Keratinocyte (primary cell): ENCODE measurements at regions not wholly inside any gene's neighbourhood (a gene's known extent, or its start where the extent isn't known, plus 50 kb on each side); places are given as distances from the start of the nearest gene placed in this dataset.

Experiments used
- DNase-seq: peaks from one replicate; pipeline ENCODE4 v3.0.0-alpha.2; 2011; ENCODE audit warnings: low read depth, missing footprints, low spot score
- FAIRE-seq: peaks from 2 replicates; lab custom pipeline; 2011; peaks lifted over from hg19 to GRCh38; lab: Jason Lieb, UNC
- H2AFZ ChIP-seq: 2 replicates; pipeline ENCODE4 v1.6.0; 2012; ENCODE audit warnings: low read length, control low read depth, inconsistent platforms; ENCODE audit not compliant: control insufficient read depth
- H3K27ac ChIP-seq: 2 replicates; pipeline ENCODE4 v1.5.1; 2011; ENCODE audit warnings: low read length; ENCODE audit not compliant: control insufficient read depth, insufficient read depth
- H3K27me3 ChIP-seq: 3 replicates; pipeline ENCODE4 v1.6.0; 2011; ENCODE audit warnings: low read length; ENCODE audit not compliant: control insufficient read depth, insufficient read depth; ENCODE audit errors: extremely low read depth
- H3K36me3 ChIP-seq, 2 experiments: 2 replicates in 1 of 2; 3 replicates in 1 of 2; pipeline ENCODE4 v1.5.1; 2011; ENCODE audit warnings: low read length in 2 of 2, mild to moderate bottlenecking in 1 of 2; ENCODE audit not compliant: control insufficient read depth in 2 of 2, insufficient read depth in 2 of 2; ENCODE audit errors: extremely low read depth in 1 of 2
- H3K4me1 ChIP-seq: 3 replicates; pipeline ENCODE4 v1.5.1; 2011; ENCODE audit warnings: low read length; ENCODE audit not compliant: control insufficient read depth, insufficient read depth; ENCODE audit errors: extremely low read depth
- H3K4me2 ChIP-seq: 3 replicates; pipeline ENCODE4 v1.6.0; 2011; ENCODE audit warnings: low read depth, low read length; ENCODE audit not compliant: control insufficient read depth, insufficient read depth; ENCODE audit errors: extremely low read depth
- H3K4me3 ChIP-seq, 3 experiments: fragments of 200-600 bp in 1 of 3; sonication (generic) in 1 of 3; 2 replicates in 2 of 3; 3 replicates in 1 of 3; pipeline ENCODE4 v1.5.1; 2011 to 2016; ENCODE audit warnings: low read length in 3 of 3, mild to moderate bottlenecking in 3 of 3, control low read depth in 2 of 3, inconsistent platforms in 1 of 3, low read depth in 1 of 3, mixed read lengths in 1 of 3, mixed run types in 1 of 3, moderate library complexity in 1 of 3; ENCODE audit not compliant: control insufficient read depth in 2 of 3, insufficient read depth in 2 of 3; ENCODE audit errors: extremely low read depth in 1 of 3
- H3K79me2 ChIP-seq: 2 replicates; pipeline ENCODE4 v1.6.0; 2012; ENCODE audit warnings: low read length; ENCODE audit not compliant: control insufficient read depth, insufficient read depth
- H3K9ac ChIP-seq: 3 replicates; pipeline ENCODE4 v1.6.0; 2011; ENCODE audit warnings: low read length; ENCODE audit not compliant: control insufficient read depth, insufficient read depth; ENCODE audit errors: extremely low read depth
- H3K9me1 ChIP-seq: 3 replicates; pipeline ENCODE4 v1.6.0; 2011; ENCODE audit warnings: low read length; ENCODE audit not compliant: control insufficient read depth, insufficient read depth; ENCODE audit errors: extremely low read depth
- H3K9me3 ChIP-seq: 2 replicates; pipeline ENCODE4 v1.5.1; 2012; ENCODE audit warnings: low read depth, low read length; ENCODE audit not compliant: control insufficient read depth
- H4K20me1 ChIP-seq: 3 replicates; pipeline ENCODE4 v1.6.0; 2011; ENCODE audit warnings: low read length; ENCODE audit not compliant: control insufficient read depth, insufficient read depth; ENCODE audit errors: extremely low read depth
- CTCF ChIP-seq, 3 experiments: IDR thresholded peaks in 1 of 3; conservative IDR thresholded peaks in 1 of 3; optimal IDR thresholded peaks in 1 of 3; 2 replicates in 2 of 3; 3 replicates in 1 of 3; pipeline versions ENCODE3 to v1.5.1; 2011; ENCODE audit warnings: low read length in 3 of 3, mild to moderate bottlenecking in 3 of 3, moderate library complexity in 2 of 3, control low read depth in 1 of 3, inconsistent platforms in 1 of 3; ENCODE audit not compliant: insufficient read depth in 2 of 3; ENCODE audit errors: extremely low read depth in 1 of 3
- EZH2 ChIP-seq: IDR thresholded peaks from one replicate; pipeline ENCODE4 v1.6.1; 2012; ENCODE audit warnings: inconsistent platforms, mild to moderate bottlenecking, low read length, moderate library complexity
- dilution Hi-C: fragments of 300-500 bp; cut with MboI; formaldehyde crosslinking; loops from one replicate; pipeline ENCODE4 v1.7.0; 2020; ENCODE audit warnings: low sequenced_read_pairs; ENCODE audit not compliant: extremely low pct_ligation_motif_present

- peak; percentile 61 for DNase-seq
- H3K4me1 ChIP-seq, result peaks cover 48% of the 10 kb centered on the region
These were observed 253.8 kb downstream of the ENC1 start for GRCh38 chr5:74386571-74387334.

GRCh38 chr5:74384851-74385250 is 255.7 kb downstream of the ENC1 start:
- dilution Hi-C loops, result no loop called here
- Histone ChIP-seq H3K27ac (no peak overlapping the region), H4K20me1 (no peaks in the 10 kb centered on the region), H3K9ac (no peak overlapping the region), H3K27me3 (no peaks in the 10 kb centered on the region), H3K9me1 (no peaks in the 10 kb centered on the region), H3K4me2 (no peak overlapping the region), H2AFZ (no peak overlapping the region), H3K79me2 (no peaks in the 10 kb centered on the region), H3K9me3 (no peaks in the 10 kb centered on the region), H3K4me1 (peaks cover 42% of the 10 kb centered on the region), H3K4me3 (no peak overlapping the region), H3K36me3 (no peaks in the 10 kb centered on the region)
- FAIRE-seq, result peak; percentile 23
- TF ChIP-seq CTCF (optimal IDR thresholded peaks at IDR 0.05 in 1 of 3, IDR thresholded peaks at IDR 0.05 in 1 of 3, conservative IDR thresholded peaks at IDR 0.05 in 1 of 3; ENCODE audit: extremely low read depth in 1 of 3, insufficient read depth in 2 of 3, low read length in 3 of 3), result no peak
- TF ChIP-seq EZH2, result no peak
- DNase-seq, result no peak

More at GRCh38 chr5:74386571-74387334, 253.8 kb downstream of the ENC1 start:
- no peak for TF ChIP-seq CTCF (optimal IDR thresholded peaks at IDR 0.05 in 1 of 3, IDR thresholded peaks at IDR 0.05 in 1 of 3, conservative IDR thresholded peaks at IDR 0.05 in 1 of 3; ENCODE audit: extremely low read depth in 1 of 3, insufficient read depth in 2 of 3, low read length in 3 of 3)
- Histone ChIP-seq H3K9ac (no peak overlapping the region), H3K4me2 (peak overlapping the region; percentile 44), H4K20me1 (no peaks in the 10 kb centered on the region), H3K27me3 (no peaks in the 10 kb centered on the region), H3K79me2 (no peaks in the 10 kb centered on the region), H3K9me1 (no peaks in the 10 kb centered on the region), H3K9me3 (no peaks in the 10 kb centered on the region), H3K36me3 (no peaks in the 10 kb centered on the region), H3K4me3 (no peak overlapping the region), H3K27ac (peak overlapping the region; percentile 57), H2AFZ (no peak overlapping the region)
- peak; percentile 97 for FAIRE-seq
- dilution Hi-C loops, result no loop called here
